Activated T-cell treated with anti-CD3 and anti-CD28 coated beads for 48 hours (primary cell): ENCODE measurements at regions not wholly inside any gene's neighbourhood (a gene's known extent, or its start where the extent isn't known, plus 50 kb on each side); places are given as distances from the start of the nearest gene placed in this dataset.
"Not testable (repeated sequence)": the region's sequence is repeated elsewhere in the genome, so short reads cannot be mapped to it uniquely, and the experiment has no call there.

Source experiments
- DNase-seq: peaks from one replicate; pipeline ENCODE4 v3.0.0-alpha.2; 2020; ENCODE audit warnings: low read depth

DNA sequence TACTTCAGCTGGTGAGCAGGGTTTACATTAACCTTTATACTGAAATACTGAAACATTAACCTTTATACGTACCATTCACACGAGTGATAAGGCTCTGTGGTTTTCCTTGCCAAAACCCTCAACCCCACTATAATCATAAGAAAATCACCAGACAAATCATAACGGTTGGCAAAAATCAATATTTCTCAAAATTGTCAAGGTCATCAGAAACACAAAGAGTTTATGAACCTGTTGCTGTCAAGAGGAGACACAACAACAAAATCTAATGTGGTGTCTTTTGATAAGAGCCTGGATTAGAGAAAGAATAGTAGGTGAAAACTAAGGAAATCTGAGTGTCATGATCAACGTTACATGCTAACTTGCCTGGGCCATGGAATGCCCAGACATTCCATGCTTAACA, 396.9 kb upstream of the TMEFF2 start:
- DNase-seq = no peak

DNA sequence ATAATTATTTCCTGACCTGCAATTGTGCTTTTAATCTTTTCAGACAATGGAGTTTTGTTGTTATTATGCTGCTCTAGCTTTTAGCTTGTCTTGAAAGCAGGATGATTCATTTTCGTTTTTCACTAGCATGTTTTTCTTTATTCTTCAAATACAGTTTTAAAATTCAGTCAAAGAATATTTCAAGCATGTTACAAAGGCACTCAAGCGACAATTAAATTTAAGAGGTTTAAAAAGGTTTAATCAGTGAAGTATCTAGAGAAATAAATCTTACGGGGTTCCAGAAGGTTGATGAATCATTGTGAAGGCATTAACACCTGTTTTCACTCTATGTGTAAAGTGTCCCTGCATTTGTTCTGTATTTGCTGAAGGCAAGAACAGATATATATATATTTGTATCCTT, 390.7 kb upstream of the TMEFF2 start:
- no peak for DNase-seq

DNA sequence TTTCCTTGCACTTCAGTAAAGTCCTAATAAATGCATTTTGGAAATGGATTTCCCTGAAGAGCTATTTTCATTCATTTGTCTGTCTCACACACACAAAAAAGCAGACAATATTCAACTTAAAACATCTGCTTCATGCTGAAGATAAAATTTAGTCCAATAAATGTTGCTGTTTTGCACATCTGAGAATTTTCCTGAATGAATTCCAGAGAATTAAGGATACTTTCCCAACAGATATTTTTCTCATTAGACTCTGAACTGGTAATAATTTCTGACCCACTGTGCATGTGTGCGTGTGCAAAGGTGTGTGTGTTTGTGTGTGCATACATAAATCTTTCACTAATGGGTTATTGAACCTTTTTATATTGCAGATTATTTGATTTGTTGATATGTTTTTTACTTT, 390.2 kb upstream of the TMEFF2 start:
- no peak for DNase-seq

DNA sequence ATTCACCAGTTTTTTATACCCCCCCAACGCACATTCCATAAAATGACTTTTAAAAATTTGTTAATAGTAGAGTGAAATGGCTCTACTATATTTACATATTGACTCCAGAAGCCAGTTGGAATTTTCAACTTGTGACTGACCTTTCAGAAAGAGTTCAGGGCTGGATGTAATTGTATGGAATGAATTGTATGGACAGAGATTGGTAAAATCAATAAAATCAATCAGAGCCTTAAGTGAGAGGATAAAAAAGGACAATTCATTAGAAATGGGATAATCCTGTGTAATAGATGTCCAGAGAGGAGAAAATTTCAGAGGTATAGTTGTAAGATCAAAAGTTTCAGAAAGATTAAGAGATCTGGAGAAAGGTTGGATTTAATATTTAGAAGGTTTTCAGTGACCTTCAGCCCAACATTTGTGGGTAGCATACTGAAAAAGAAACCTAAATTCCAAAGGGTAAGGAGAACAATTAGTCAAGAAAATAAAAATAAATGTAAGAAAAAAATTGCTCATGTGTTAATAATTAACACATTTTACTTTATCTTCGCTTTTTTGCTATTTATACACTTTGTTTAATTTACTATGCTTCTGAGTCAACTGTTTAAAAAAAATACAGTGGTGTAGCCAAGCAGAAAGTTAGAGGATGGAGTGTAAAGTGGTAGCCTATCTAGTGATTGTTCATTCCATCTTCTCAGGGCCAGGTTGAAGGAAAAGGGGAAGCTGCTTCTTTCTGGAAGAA, 385.4 kb upstream of the TMEFF2 start:
- DNase-seq = no peak

DNA sequence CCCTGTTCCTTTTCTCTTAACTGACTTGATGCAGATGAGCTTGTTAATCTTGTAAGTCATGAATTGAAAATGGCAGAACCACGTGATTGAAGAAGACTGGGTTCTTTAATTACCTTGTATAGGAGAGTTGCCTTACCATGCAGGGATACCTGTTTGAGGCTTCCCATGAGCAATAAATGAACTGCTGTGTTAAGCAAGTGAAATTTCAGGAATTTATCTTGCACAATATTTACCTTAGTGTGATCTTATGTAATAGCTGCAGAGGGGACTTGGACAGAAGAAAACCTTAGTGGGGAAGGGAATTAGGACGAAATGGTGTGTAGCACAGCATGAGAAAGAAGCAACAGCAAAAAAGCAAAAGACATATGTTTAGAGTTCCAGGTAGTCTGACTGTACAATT, 384.0 kb upstream of the TMEFF2 start:
- no peak for DNase-seq

DNA sequence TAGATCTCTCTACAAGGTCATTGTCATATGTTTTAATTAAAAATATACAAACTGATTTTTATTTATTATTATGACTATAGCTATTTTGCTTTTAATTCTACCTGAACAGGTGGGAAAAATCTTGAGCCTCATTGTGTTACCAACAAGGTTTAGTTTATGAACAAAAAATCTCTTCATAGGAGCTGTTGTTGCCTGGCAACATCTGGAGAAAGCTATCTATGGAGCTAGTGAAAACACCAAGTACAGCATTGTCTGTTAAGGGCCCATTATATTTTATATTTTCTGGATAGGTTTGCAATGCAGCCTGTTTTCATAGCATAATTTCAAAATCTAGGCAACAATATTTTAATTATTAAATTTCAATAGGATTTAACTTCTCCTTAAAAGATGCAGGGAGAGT, 383.0 kb upstream of the TMEFF2 start:
- no peak for DNase-seq

DNA sequence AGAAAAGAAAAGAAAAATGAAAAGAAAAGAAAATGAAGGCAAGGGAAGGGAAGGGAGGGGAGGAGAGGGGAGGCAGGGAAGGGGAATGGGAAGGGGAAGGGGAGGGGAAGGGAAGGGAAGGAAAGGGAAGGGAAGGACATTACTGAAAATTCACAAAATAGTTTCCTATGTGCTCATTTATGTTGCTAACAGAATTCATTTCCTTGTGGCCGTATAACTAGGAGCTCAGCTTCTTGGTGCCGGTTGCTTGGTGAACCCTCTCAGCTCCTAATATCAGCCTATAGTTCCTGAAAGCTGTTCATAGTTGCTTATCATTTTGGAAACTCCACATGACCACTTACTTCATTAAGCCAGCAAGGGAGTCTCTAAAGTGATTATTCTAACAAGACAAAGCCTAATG, 379.8 kb upstream of the TMEFF2 start:
- DNase-seq = no peak

DNA sequence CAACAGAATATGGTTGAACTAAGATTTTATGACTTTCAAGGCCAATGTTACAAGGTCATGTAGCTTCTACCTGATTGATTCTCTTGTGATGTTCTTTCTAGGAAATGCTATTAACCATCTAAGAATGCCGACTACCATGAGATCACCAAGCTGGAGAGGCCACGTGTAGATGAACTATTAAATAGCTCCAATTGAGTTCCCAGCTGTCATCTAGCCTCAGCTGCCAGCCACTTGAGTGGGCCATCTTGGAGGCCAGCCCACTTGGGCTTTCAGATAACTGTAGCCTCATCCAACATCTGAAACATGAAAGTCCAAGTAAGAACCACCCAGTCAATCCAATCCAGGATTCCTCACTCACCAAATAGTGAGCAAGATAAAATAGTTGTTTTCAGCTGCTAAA, 376.9 kb upstream of the TMEFF2 start:
- no peak for DNase-seq

DNA sequence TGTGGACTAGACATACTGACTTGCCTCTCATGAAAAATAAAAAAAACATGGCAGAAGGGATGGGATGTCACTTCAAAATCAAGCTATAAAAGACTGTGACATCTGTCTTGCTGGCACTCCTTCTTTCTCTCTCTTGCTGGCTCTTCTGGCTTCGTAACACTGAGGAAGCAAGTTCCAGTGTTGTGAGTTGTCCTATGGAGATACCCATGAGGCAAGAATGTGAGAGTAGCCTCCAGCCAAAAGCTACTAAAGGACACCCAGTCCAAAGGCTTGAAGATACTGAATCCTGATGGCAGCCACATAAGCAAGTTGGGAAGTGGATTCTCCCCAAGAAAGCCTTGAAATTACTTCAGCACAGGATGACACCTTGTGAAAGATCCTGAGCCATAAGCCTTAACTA, 376.1 kb upstream of the TMEFF2 start:
- no peak for DNase-seq

DNA sequence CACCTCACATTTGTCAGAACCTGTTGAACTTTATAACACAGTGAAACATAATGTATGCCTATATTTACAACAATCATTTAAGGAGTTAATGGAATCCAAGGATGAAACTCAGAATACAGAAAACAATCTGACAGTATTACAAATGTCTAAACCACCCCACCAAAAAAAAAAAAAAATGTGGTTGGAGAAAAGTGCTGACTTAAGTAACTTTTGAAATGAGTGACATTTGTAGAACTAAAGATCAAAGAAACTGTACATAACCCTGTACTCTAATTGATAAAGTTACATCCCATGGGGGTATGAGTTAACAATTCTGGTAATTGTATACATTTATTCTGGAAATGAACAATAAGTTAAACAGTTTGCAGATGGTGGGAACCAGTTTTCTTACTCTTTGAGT, 372.1 kb upstream of the TMEFF2 start:
- no peak for DNase-seq

DNA sequence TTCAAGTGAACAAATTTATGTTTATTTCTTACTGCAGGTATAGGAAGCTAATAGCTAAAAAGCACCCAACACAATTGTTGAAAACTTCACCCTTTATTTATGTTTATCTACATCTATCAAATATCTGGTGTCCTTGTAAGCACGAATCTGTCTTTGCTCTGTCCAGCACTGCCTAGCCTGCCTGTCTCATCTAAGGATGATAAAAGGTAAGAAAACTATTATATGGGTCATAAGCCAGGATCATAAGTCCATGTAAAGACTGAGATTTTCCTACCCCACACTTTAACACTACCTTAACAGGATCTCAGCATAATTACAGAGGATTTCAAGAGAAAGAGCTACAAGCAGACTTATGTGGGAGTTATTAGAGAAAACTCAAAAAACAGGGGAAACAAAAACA, 365.6 kb upstream of the TMEFF2 start:
- DNase-seq = no peak

DNA sequence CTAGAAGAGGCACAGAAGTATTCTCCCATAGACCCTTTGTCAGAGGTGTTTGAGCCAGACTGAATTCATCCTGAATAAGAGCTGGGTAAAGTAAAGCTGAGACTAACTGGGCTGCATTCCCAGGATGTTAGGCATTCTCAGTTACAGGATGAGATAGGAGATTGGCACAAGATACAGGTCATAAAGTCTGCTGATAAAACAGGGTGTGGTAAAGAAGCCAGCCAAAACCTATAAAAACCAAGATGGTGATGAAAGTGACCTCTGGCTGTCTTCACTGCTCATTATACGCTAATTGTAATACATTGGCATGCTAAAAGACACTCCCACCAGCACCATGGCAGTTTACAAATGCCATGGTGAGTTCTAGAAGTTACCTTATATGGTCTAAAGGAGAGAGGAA, 364.9 kb upstream of the TMEFF2 start:
- no peak for DNase-seq

DNA sequence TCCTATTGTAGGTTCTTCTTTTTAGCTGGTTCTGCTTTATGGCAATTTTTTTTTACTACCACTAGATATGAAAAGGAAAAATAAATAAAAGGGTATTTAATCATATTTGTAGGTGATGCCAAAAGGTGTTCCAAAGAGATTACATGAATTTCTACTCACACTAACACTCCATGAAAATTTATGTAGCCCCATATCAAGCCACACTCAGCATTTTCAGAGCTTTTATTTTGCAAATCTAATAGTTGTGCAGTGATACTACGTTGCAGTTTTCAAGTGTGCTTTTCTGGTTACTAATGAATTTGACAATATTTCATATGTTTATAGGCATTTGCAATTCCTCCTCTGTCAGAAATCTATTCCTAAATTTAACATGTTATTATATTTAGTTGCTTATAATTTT, 363.9 kb upstream of the TMEFF2 start:
- no peak for DNase-seq

DNA sequence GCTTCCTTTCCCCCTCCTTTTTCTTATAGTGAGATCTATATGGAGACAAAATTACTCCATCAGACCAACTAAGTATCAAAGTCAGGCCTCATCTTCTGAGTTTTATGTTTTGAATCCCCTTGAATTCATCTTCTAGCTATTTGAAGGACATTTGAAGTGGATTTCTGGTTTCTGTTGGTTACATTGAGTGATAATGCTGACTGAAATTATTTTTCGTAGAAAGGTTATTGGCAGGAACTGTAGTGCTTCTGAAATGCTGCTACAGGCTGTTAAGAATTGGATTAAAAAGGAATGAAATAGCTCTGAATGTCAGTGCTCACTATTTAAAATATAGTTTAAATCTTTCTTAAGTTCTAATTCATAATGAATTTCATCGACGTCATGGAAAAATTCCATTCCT, 361.0 kb upstream of the TMEFF2 start:
- no peak for DNase-seq

DNA sequence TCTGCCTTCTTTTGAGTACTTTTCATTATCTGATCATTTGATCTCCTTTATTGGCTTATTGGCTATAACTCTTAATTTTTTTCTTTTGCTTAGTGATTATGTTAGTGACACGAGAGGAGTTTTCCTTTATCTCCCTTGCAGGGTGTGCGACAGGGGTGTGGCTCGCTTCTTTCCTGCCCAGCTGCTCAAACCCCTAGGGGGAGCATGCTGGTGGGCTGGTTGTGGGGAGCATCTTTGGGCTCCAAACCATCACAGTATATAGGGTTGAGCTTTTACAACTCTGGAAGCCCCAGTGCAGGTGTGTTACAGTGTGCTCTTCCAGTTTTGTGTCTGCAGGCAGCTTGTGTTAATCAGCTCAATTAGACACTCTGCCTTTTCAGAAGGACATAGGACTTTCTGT, 357.0 kb upstream of the TMEFF2 start:
- no peak for DNase-seq

DNA sequence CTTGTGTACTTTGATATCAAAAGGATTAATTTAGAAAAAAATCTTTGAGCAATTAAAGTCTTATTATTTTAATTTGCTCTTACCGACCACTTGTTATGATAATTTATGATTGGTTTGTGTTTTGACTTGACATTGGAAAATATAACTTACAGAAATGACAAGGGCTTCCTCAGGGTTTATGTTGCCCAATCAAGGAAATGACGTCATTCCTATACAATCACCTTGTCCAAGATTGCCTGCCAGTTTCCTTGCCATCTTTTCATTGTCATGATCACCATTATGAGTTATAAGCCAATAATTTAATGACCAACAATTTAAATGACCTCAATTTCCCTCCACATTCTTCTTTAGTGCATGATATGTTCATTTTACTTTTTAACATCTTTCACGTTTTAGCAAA, 351.8 kb upstream of the TMEFF2 start:
- no peak for DNase-seq

DNA sequence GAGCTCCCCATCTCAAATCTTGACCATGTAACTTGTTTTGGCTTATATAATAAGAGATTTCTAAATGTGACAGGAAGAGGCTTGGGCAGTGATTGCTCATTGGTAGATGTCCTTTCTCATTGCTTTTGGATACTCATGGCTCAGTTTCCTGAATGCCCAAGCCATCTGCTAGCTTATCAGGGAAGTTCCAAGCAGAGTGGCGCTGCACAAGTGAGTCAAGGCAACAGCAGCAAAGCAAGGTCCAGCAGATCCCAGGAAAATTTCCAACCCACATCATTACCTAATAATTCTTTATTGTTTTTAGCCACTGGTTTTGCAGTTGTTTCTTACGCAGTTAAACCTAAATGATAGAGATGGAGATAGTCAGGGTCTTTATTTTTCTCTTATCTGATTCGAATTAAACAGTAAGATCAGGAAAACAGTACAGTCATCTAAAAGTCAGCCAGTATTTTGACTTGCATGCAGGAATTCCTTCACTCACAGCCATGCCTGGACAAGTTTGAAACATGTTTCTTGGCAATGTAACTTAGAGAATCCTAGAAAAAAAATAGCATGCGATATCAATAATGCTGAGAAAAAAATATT, 349.7 kb upstream of the TMEFF2 start:
- no peak for DNase-seq

DNA sequence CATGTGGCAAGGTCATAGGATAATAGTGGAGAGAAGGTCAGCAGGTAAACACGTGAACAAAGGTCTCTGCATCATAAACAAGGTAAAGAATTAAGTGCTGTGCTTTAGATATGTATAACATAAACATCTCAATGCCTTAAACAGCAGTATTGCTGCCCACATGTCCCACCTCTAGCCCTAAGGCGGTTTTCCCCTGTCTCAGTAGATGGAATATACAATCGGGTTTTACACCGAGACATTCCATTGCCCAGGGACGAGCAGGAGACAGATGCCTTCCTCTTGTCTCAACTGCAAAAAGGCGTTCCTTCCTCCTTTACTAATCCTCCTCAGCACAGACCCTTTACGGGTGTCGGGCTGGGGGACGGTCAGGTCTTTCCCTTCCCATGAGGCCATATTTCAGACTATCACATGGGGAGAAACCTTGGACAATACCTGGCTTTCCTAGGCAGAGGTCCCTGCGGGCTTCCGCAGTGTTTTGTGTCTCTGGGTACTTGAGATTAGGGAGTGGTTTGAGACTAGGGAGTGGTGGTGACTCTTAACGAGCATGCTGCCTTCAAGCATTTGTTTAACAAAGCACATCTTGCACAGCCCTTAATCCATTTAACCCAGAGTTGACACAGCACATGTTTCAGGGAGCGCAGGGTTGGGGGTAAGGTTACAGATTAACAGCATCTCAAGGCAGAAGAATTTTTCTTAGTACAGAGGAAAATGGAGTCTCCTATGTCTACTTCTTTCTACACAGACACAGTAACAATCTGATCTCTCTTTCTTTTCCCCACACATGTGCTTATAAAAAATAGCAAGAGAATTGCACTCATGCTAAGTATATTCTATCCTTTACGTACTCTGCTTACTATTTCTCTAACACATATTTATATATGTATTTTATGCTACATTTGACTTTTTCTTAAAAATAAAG, 347.7 kb upstream of the TMEFF2 start:
- not testable (repeated sequence) for DNase-seq

DNA sequence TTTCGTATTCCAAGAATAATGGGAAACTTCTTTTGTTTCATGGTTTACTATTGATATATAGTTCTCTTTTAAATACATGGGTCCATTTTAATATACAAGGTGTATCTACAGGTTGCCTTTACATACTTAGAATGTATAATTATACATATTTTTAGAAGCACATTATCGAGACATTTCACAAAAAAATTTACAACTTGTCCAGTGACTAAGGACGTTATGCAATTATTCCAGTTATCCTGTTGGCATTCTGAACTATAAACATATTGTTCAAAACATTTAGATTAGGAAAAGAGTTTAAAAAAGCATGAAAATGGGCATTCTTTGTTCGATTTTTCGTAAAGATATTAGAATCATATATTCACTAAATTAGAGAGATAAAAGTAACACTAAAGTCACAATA, 344.6 kb upstream of the TMEFF2 start:
- no peak for DNase-seq

DNA sequence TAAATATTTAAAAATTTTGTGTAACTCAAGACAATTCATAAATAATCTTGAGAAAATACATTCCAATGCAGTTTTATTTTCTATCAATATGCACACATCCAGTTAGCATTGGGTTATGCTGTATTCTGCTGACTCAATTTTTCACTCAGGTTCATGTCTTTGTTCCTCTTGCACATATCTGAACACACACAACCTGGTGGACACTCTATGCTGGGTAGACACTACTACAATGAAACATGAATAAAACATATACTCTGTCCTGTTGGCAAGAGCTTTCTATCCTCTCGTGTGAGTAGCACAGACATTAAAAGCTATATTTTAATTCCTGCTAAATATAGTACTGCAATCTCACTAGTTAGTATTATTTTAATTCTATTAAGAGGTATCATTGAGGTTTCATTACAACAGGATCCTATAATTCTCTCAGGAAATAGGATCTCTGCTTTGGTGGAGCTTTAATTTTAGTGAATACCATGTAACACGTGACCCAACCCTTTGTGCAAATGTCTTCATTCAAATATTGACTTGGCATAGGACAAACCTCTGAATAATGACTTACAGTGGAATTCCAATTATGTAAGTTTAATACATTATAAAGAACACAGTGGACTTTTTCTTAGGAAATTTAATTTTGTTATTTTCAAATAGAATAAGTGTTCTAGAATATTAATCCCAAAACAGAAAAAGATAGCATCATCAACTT, 342.3 kb upstream of the TMEFF2 start:
- no peak for DNase-seq

DNA sequence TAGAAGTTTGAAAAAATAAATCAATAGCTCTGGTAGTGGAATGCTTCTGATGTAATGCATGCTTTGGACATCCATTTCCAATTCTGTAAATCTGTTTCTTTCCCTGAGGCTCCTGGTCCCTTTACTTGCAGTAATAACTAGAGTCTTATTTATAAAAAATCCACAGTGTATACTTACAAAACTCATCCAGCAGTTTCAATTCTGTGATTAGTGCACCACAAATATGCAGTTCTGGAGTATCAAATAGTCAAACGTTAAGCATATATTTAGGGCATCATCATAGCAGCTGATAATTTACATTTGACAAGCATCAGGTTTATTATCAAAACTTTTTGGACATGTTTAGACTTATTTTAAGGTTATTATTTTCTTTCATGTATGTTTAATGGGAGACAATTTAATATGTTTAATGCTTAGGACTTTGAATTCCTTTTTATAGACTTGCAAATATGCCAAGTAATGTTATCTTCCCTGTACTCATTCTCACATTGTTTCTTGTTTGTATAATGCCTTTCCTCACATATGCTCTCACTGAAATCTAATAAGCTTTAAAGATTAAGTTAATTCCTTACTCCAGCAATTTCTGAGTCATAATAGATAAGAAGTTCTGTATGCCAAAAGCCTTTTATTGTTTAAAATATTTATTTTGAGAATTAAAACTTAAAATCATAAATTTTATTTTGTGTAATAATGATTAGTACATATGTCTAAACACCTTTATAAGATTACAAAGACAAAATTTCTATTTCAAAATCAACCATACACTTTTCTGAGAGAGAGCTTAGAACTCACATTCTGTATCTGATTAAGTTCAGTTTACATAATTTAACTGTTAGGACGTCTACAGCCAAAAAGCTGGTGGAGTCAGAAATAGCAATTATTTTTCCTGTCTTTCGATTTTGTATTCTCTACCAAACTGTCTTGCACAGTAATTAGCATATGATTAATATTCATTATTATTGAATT, 341.5 kb upstream of the TMEFF2 start:
- DNase-seq = no peak
